DMS79 (cell line): ENCODE measurements at regions not wholly inside any gene's neighbourhood (a gene's known extent, or its start where the extent isn't known, plus 50 kb on each side); places are given as distances from the start of the nearest gene placed in this dataset.
A peak's percentile ranks its signal among the peaks of the same experiment; 100 is the strongest.

ENCODE experiments used
- DNase-seq: peaks from one replicate; lab custom pipeline; 2025; lab: John Stamatoyannopoulos, UW

DNA sequence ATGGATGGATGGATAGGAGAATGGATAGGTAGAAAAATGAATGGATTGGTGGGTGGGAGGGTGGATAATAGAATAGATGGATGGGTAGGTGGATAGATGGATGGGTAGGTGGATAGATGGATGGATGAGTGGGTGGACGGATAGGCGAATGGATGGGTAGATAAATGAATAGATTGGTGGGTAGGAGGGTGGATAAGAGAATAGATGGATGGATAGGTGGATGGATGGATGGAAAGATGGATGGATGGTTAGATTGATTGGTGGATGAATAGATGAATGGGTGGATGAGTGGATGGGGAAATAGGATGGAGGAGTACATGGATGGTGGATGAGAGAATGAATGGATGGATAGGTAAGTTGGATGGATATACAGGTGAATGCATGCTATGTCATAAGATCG lies 110.5 kb downstream of the CEBPB start:
- no peak for DNase-seq

DNA sequence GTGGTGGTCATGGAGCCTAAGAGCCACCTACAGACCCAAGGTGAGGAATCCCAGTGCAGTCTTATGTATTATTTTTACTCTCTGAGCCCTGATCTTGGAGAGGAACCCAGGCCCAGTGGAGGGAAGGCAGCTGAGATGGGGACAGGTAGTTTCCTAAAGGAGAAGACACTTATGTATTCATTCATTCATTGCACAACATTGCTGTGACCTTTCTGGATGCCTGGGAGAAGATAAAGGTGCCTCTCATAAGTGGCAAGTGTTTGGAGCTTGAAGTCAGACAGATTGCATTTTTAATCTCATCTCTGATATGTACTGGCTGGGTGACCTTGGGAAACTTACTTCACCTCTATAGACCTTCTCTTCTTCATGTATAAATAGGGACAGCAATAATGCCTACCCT lies 111.1 kb downstream of the CEBPB start:
- DNase-seq: no peak

DNA sequence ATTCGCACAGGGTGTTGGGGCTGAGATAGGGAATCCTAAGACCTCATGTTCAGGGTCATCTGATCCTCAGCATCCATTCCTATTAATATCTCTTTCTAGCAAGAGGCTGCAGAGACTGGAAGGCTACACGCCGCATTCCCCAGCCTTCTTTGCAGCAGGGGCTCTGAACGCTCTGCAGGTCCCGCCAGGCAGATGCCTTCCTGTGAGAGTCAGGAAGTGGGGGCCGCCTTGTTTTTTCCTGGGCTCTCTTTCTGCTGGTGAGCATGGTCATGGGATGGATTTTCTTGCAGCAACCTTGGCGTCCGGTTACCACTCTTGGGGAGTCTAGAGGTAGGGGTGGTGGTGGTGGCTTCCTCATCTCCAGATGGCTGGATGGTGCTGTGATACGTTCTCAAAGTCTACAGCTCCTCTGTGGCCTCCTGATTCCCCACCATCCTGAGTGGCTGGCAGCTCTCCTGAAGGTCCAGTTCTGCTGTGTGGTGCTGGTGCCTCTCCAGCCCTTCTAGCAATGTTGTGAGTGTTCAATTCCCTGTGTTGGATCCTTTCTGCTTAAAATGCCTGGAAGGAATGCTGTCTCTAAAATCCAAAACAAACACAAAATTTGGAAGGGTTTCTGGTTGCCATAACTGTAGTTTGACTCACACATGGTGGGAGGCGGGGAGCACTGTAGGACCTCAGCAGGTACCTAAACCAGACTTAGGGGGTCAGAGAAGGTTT lies 111.9 kb downstream of the CEBPB start:
- DNase-seq: no peak

DNA sequence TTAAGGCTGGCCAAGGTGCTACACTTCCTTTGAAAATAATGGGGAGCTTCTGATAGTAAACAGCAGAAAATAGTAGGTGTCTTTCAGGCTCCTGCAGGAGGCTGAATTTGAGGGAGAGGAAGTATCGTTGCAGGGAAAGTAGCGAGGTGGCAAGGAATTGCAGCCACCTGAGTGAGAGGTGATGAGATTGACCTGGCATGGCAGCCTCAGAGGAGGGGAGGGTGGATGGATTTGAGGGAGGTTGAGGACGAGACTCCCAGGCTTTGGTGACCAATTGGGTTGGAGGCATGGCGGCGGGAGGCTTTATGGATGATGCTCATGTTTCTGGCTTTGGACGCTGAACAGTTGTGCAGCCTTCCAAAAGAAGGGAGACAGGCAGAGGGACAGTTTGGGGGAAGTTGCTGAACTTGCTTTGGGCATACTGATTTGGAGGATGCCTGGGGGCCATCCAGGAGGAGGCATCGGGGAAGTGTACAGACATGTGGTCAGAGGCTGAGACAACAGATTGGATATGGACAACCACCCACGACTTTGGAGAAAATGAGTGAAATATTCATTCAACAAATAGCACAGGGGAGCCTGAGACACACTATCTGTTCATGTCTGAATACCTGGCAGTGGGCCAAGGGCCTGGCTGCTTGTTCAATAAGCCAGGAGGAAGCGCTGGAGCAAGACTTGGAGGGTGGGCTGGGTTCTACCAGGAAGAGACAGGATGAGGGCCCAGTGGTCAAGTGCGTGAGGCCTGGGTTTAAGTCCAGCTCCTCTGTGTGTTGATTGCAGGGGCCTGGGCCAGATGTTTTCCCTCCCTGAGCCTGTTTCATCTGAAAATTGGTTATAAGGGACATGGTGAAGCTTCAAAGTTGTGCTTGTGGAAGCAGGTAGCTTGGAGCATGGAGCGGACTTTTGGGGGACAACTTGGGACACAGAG lies 113.2 kb downstream of the CEBPB start:
- DNase-seq: peak; percentile 18

DNA sequence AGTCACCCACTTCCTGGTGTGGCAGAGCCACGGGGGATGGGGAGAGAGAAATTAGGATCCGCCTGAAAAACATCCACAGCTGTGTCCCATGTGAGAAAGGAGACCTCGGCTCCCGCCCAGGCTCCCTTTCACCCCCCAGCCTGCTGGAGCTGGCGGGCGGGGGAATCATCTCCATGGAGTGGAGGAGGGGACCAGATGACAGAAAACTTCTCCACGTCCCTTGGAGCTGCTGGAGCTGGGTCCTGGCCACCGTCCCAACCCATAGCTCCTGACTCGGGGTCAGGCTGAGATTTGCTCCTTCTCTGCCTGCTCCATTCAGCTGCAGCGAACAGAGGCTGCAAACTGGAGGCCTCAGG lies 113.8 kb downstream of the CEBPB start:
- DNase-seq: no peak

DNA sequence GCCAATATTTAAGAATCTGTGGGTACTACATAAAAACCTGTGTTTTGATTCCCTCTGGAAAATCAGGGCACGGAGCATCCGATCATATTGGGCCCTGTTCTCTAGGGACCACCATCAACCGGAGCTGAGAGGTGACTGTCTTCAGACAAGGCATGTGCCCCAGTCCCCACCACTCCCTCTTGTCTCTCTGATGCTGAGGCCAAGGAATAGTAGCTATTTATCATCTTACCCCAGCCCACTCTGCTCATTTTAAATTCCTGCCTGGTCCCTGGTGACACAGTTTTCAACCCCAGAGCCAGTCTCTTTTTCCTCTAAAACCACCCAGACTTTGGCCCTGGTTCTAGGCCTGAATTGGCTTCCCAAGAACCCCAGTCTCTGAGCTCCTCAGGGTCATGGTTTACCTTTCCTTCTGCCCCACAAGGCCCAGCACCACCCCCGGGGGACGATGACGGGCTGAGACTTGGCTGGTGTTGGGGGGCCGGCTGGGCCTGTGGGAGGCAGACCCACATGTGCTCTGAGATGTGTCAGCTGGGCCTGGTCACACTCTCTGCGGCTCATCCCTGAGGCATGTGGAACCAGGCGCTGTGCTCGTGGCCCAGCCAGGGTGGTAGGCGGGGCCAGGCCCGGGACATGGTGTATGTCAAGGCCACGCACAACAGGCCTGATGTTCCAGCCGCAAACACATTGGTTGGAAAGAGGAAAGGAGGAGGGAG lies 114.4 kb downstream of the CEBPB start:
- no peak for DNase-seq

DNA sequence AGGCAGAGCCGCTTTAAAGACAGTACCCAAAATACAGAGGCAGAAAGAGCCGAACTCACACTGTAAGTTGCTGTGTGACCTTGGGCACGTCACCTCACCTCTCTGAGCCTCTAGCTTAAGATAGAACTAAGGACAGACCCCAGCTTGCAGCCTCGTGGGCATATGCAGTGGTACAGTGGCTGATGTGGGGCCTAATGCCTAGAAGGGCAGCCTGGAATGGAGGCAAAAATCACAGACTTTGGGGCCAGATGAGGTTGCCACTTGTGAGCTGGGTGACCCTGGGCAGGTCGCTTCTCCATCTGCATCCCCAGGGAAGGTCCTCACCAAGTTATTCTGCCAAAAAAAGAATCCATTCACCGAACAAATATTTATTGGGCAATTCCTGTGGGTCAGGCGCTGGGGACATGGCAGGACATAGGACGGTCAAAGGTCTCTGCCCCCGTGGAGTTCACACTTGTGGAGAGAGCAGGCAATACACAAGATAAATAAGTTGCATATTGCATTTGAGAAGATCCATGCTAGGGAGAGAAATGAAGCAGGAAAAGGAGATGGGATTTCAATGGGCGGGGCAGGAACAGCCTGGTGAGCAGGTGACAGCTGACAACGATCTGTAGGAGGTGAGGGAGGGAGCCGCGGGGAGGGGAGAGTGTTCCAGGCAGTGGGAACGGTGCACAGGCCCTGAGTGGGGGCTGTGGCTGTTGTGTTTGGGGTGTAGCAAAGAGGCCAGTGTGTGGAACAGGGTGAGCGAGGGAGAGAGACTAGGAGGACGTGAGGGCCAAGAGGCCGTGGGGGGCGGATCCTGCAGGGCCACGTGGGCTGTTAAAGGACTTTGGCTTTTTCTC lies 115.2 kb downstream of the CEBPB start:
- no peak for DNase-seq

DNA sequence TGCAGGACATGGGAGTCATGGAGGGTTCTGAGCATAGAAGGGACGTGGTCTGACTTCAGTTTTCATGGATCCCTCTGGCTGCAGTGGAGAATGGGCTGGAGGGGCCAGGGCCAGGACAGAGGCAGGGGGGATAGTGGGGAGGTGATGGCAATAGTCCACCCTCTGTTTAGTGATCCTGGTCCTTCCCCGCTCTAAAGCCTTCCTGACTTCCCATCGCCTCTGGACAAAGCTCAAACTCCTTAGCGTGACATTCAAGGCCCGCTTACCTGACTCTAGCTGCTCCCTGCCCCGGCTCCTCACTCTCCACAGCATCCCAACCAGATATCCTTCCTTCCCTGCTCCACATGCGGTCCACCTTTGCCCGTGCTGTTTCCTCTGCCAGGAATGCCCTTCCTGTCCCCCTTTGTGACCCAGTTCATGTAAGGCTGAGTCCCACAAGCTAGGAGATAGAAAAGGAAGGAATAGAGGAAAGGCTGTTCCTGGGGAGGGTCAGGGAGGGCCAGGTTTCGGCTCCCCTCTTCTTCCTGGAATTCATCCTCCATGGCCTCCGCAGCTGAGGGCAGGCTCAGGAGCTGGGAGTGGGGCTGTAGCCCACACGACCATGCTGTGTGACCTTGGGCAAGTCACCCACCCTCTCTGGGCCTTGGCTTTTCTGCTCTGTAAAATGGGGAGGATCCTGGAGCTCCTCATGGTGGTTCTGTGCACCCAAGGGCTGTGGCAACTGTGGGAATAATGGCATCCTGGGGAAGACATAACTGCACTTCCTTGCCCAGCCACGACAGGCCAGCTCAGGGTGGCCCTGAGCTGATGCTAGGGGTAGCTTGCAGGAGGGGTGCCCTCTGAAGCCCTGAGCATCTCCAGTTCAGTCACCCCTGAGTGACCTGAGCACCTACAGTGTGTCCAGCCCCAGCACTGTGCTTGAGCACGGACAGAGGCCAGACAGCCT lies 116.1 kb downstream of the CEBPB start:
- no peak for DNase-seq

DNA sequence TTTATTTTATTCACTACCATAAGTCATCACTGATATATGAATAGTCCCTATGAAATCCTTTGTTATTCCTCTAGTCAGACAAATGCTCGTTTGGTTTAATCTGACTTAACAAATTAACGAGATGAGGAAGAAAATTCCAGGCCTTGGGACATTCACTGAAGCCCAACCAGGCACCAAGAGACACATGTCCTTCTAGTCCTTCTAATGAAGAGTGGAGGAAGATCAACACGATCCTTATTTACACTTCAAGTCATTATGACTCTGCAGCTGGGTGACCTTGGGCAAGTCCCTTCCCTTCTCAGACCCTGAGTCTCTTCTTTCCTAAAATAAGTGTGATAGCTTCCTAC lies 117.5 kb downstream of the CEBPB start:
- no peak for DNase-seq

DNA sequence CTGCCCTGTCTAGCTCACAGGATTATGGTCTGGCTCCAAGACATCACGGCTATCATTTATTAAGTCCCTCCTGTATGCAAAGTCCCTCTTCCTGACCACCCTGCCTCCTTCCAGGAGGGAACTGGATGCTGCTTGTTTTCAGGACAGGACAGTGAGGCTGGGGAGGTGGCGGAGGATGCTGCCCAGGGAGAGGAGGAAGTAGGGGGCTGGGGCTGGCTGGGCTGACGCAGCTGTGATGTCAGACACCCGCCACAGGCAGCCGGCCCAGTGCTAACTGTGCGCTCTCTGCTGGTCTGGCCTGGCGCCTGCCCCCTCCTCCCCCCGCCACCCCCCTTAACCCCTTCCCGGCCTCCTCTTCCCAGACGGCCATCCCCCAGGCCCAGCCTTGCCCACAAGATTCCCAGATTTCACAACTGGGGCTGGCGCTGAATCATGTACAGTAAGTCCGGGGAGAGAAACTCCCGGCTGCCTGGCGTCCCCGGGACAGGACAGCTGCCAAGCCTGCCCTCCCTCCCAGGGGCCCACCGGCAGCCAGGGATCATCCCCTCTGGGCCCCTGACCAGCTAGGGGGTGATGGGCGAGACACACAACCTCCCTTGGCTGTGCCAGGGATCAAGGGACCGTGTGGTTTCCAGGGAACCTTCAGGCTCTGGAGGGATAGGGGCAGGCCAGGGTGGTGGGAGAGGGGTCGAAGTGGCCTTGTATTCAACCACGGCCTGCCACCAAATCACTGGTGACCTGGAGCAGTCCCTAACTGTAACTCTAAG lies 118.1 kb downstream of the CEBPB start:
- no peak for DNase-seq

DNA sequence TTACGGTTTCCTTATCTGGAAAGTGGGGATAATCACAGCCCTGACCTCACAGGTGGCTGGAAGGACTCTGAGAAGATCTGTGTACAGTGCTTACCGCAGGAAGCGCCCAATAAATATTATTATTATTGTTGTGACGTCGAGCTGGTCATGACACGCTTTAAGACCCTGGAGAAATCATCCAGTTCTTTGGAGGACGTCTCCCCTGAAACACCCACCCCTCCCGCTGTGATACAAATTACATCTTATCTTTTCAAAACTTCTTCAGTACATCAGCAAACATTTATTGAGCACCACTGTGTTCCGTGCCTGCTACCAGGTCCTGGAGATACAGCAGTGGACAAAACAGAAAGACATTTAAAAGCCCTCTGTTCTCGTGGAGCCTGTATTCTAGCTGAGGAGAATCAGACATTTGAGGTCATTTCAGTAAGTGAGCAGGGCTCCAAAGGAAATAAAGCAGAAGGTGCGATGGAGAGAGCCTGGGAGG lies 118.7 kb downstream of the CEBPB start:
- DNase-seq: no peak

DNA sequence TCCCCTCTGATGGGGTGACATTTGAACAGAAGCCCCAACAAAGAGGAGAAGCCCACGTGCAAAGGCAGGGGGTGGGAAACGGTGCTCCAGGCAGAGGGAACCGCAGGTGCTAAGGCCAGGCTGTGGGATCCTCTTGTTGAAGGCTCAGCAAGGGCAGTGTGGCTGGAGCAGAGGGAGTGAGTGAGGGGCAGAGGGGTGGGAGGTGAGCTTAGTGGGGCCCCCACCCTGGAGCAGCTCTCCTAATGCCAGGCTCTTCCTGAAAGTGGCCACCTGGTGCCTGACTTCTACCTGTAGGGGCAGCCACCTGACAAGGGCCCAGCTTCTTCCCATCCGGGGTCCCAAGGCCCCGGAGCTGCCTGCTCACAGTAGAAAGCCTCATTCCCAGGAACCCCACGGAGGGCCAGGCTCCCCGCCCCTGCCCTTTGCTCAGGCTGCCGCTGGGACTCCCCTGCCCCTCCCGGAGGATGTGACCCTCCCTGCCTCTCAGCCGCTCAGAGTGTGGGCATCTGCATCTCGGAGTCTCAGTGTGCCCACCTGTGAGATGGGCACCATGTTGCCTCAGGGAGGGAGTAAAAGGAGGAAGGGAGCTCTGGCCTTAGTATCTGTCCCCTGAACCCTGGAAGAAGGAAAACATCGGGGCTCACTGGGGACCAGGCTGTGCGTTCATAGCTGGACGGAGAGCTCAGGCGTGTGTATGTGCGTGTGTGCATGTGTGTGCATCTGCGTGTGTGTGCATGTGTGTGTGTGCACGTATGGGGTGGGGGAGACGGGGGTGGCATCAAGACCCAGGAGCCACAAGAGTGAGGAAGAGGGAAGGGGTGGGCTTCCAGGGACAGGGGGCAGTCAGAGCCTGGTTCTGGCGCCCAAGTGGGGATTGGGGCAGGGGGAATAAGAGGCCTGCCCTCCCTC lies 119.4 kb downstream of the CEBPB start:
- DNase-seq: no peak

DNA sequence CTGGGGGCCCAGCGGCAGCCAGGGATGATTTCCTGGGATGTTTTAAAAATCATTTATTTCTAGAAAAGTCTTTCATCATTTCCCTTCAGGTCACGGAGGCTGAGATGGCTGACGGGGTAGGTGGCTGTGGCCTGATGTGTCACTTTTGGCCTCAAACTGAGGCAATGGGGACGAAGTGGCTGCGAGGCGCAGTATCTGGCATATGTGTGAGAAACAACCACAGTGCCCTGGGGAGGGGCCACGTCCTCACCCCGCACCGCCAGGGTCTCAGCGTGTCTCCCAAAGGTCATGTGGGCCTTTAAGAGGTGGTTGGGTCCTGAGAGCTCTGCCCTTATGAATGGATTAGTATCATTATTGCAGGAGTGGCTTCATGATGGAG lies 120.0 kb downstream of the CEBPB start:
- no peak for DNase-seq

DNA sequence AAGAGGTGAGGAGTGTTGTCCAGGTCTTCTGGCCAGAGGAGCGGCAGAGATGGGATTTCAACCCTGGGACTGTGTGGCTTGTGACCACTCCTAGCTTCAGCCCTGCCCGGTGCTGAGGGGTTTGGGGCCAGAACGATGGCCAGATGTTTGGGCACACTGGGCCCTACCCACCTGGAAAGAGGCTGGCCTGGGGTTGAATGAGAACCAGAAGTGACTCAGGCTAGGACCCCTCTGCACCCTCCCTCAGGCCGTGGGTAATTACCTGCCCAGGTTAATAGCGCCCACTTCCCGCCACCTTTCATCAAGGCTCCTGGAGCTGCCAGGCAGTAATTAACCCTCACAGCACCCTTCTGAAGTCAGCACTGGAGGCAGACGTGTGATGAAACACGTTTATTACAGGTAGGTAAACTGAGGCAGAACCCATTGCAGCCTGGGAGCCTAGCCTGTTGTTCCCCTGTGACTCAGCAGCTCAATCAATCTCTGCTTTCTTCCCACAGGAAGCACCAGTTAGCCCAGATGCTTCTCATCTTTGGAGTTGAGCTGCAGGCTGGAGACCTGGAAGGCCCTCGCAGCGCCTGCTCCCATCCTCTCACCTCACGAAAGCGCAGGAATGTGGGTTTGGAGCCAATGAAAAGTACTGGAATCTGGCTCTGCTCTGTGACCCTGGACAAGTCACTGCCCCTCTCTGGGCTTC lies 120.8 kb downstream of the CEBPB start:
- no peak for DNase-seq

DNA sequence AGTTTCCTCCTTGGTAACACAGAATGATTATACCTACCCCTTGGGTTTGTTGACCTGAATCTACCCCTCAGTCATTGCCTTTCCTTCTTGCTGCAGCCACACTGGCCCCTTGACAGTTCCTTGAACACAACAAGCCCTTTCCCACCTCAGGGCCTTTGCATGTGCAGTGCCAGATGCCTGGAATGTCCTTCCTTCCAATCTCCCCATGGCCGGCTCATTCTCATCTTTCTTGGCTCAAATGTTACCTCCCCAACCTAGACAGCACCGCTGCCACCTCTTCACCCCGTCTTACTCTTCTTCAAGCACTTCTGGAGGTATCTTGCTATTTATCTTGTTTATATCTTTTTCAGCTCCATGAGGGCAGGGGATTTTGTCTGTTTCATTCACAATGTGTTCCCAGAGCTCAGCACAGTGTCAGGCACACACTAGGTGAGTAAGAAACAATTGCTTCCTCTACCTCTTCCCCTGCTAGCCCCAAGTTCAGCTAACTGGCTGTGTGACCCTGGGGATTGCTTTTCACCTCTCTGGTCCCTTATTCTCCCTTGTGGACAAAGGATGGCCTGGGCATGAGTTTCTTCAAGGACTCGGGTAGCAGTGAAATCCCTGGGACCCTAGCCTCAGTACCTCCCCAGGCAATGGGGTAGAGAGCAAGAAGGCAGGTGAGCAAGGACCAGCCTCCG lies 121.5 kb downstream of the CEBPB start:
- no peak for DNase-seq

DNA sequence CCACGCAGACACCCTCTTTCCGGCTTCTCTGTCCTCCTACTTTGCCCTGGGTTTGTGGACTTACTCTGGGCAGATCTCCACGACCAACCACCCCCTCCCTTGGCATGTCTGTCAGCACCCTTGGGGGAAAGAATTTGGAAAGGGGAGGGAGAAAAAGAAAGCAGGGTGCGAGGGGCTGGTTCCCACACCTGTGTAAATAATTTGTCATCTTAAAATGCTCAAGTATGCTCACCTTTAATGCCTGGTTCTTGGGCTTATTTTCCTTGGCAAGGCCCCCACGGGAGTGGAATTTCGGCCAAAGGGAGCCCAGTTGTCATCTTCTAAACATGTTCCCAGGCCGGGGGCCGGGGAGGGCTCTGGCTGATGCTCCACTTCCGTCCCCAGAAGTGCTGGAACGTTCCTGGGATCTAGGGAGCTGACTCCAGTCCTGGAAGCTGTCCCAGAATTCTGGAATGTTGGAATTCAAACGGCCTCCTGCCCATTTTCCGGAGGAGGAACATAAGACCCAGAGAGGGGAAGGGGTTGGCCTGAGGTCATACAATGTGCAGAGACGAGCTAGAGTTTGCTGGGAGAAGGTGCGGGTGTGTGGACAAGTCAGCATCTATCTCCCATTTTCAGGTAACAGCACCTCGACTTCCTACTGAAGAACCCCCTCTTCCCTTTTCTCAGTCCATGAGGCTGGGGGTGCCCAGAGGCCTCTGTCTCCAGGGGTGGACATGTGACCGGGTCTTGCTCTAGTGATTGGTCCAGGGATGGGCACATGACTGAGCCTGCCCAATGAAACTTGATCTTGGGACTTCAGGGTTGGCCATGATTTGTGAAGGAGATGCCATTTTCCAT lies 122.3 kb downstream of the CEBPB start:
- DNase-seq: no peak

DNA sequence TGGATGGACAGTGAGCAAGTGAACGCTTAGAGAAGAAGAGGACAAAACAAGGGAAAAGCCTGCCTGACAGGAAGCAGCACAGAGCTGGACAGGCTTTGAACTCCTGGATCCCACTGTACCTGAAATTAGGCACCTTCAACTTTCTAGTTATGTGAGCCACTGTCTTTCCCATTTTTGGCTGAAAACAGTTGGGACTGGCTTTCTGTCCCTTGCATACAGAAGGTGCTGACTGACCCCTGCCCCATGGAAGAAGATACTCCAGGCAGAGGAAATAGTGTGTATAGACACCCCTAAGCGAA lies 122.8 kb downstream of the CEBPB start:
- DNase-seq: no peak
